Lung (tissue), 11 donors: ENCODE measurements at regions not wholly inside any gene's neighbourhood (a gene's known extent, or its start where the extent isn't known, plus 50 kb on each side); places are given as distances from the start of the nearest gene placed in this dataset.
A peak's percentile ranks its signal among the peaks of the same experiment; 100 is the strongest.

ENCODE experiments used
- ATAC-seq: fragments of 200-7000 bp; cut with Tn5 transposase; one replicate; pipeline ENCODE4 v1.9.1; 2020; ENCODE audit warnings: moderate number of reproducible peaks; ENCODE audit not compliant: insufficient read depth, low FRiP score
- DNase-seq, 3 donors: peaks; one replicate each; pipeline ENCODE4 v3.0.0-alpha.2; 2013 to 2017
- H3K27ac ChIP-seq, 2 donors: one replicate each; pipeline ENCODE4 v1.5.1; 2013; ENCODE audit warnings: mild to moderate bottlenecking in 2 of 2, moderate library complexity in 2 of 2, control low read depth in 1 of 2, inconsistent platforms in 1 of 2, low read depth in 1 of 2, low read length in 1 of 2
- H3K27me3 ChIP-seq, 3 donors: one replicate each; pipeline ENCODE4 v1.5.1; 2013; ENCODE audit warnings: low read length in 2 of 3; ENCODE audit not compliant: control insufficient read depth in 3 of 3, insufficient read depth in 3 of 3
- H3K36me3 ChIP-seq, 4 donors: one replicate each; pipeline ENCODE4 v1.5.1; 2013; ENCODE audit warnings: low read length in 4 of 4, mild to moderate bottlenecking in 1 of 4, moderate library complexity in 1 of 4; ENCODE audit not compliant: control insufficient read depth in 4 of 4, insufficient read depth in 4 of 4
- H3K4me1 ChIP-seq, 5 donors: one replicate each; pipeline ENCODE4 v1.5.1; 2013; ENCODE audit warnings: low read length in 5 of 5, mild to moderate bottlenecking in 2 of 5, moderate library complexity in 1 of 5; ENCODE audit not compliant: control insufficient read depth in 5 of 5, insufficient read depth in 5 of 5
- H3K4me3 ChIP-seq: one replicate; pipeline ENCODE4 v1.5.1; 2013; ENCODE audit warnings: mild to moderate bottlenecking, control low read depth, moderate library complexity
- H3K9ac ChIP-seq, 2 donors: one replicate each; pipeline ENCODE4 v1.5.1; 2013; ENCODE audit warnings: low read length in 2 of 2, control low read depth in 1 of 2; ENCODE audit not compliant: insufficient read depth in 1 of 2
- H3K9me3 ChIP-seq, 4 donors: one replicate each; pipeline ENCODE4 v1.5.1; 2013; ENCODE audit warnings: low read length in 3 of 4, mild to moderate bottlenecking in 1 of 4, moderate library complexity in 1 of 4; ENCODE audit not compliant: control insufficient read depth in 4 of 4, insufficient read depth in 3 of 4
- CTCF ChIP-seq: IDR thresholded peaks from 2 replicates; pipeline ENCODE4 v1.5.1; 2012; ENCODE audit warnings: mild to moderate bottlenecking; ENCODE audit errors: control extremely low read depth, extremely low read depth
- WGBS, 2 donors: extraction: QIAGEN DNeasy Blood & Tissue Kit; methylation state at CpG; one replicate each; pipeline ENCODE4 v1.1.7; 2013; 5-methylcytosine and 5-hydroxymethylcytosine counted together
- donor health status: control.
- donor health status: control.
- donor health status: Bipolar disorder and iron deficiency.
- donor health status: healthy.
- donor health status: DM: yes; HTN: yes; CAD: no.

DNA sequence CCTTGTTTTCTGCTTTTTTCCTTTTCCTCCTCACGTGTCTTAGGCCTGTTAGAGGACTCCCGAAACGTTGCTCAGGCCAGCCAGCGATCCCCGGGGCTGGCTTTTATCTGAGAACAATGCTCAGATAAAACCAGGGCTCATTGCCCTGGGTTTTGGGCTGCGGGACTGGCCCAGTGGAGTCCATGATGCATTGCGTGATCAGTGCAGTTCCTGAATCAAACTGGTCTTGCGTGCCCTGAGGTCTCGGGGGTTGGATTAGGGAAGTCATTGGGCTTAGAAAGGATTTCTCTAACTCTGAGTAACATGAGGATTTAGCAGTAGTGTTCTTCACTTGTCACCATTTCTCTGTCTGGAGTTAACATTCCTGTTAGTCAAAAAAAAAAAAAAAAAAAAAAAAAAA lies 66.3 kb downstream of the CCR1 start:
- H3K4me3 ChIP-seq = no peak overlapping the region
- H3K36me3 ChIP-seq = no peaks in the 10 kb centered on the region
- H3K27me3 ChIP-seq = no peaks in the 10 kb centered on the region
- TF ChIP-seq CTCF = no peak
- no peak overlapping the region for H3K27ac ChIP-seq
- DNase-seq (no peak), ATAC-seq (no peak)
- H3K4me1 ChIP-seq = peaks cover 0 to 20% (median 4%) of the 10 kb centered on the region in 5 donors
- H3K9ac ChIP-seq = no peak overlapping the region
- no peaks in the 10 kb centered on the region for H3K9me3 ChIP-seq
- 82 to 92% methylated on average over 9 of the region's 9 CpGs for WGBS, 2 donors

DNA sequence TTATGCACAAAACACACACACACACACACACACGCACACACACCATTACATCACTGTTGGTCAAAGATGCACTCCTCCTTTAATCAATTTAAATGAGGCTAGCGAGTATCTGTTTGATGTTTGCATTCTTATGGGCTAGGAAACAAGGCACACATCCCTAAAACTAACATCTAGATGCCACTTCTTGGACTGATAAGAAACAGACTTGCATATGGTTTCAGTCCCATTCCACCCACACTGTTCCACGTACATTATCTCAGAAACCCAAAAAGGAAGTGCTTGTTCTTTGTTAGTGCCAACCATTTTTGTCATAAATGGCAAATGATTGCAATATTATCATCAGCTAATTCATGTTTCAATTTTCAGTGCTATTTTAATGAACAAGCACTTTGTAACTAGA lies 69.5 kb downstream of the CCR1 start:
- Histone ChIP-seq H3K27me3 (no peaks in the 10 kb centered on the region), H3K36me3 (no peaks in the 10 kb centered on the region), H3K4me1 (peaks cover 0 to 10% (median 0%) of the 10 kb centered on the region in 5 donors), H3K9me3 (no peaks in the 10 kb centered on the region), H3K4me3 (no peak overlapping the region), H3K9ac (no peak overlapping the region), H3K27ac (no peak overlapping the region)
- 70 to 80% methylated on average over 3 of the region's 3 CpGs for WGBS, 2 donors
- ATAC-seq = no peak
- TF ChIP-seq CTCF = no peak
- peak in 1 of 3 donors; percentile 22 for DNase-seq

DNA sequence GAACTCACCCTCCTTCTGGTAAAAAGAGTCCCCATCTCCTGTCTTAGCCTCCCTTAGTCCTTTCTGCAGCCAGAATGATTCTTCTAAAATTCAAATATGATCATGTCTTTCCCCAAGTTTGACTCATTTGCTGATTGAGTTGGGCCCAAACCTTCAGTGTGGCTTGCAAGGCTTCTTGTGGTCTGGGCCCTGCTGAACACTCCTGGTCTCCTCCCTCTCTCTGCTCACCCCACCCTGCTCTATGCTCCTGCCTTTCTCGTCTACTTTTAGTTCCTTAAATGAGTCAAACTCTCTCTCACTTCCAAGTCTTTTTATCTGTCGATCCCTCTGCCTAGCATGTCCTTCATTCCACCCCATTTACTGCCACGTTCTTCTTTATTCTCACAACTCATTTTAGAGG lies 72.6 kb downstream of the CCR1 start:
- Histone ChIP-seq H3K4me3 (no peak overlapping the region), H3K36me3 (no peaks in the 10 kb centered on the region), H3K27me3 (no peaks in the 10 kb centered on the region), H3K9ac (no peak overlapping the region), H3K27ac (no peak overlapping the region), H3K9me3 (no peaks in the 10 kb centered on the region), H3K4me1 (peaks cover 0 to 4% (median 0%) of the 10 kb centered on the region in 5 donors)
- ATAC-seq = no peak
- 62 to 63% methylated on average over 3 of the region's 3 CpGs for WGBS, 2 donors
- no peak for TF ChIP-seq CTCF
- DNase-seq = no peak

DNA sequence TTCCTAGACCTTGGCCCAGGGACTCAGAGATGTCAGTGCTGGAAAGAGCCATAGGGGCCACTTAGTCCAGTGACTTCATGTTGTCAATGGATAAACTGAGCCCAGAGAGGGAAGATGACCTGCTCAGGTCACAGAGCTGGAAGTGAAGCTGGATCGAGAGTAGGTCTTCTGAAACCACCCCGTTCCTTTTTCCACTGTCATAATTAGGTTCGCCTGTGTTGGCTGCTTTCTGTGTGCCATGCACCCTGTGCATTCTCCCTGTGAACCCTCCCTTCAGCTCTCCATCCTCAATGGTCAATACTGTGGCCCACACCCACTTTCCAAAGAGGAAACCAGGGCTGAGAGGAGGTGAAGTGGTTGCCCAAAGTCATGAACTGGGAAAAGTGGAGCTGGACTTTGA lies 74.8 kb downstream of the CCR1 start:
- Histone ChIP-seq H3K36me3 (no peaks in the 10 kb centered on the region), H3K27ac (no peak overlapping the region), H3K4me1 (peaks cover 0 to 4% (median 0%) of the 10 kb centered on the region in 5 donors), H3K9ac (no peak overlapping the region), H3K27me3 (no peaks in the 10 kb centered on the region), H3K4me3 (no peak overlapping the region), H3K9me3 (no peaks in the 10 kb centered on the region)
- no peak for TF ChIP-seq CTCF
- ATAC-seq (no peak), DNase-seq (no peak)
- WGBS, 2 donors = 85 to 87% methylated on average over 3 of the region's 3 CpGs
